HG02610 (cell line): ENCODE measurements at regions not wholly inside any gene's neighbourhood (a gene's known extent, or its start where the extent isn't known, plus 50 kb on each side); places are given as distances from the start of the nearest gene placed in this dataset.

ENCODE experiments used
- ATAC-seq: cut with Tn5 transposase; IDR thresholded peaks from one replicate; pipeline ENCODE4 v1.9.1; 2021; ENCODE audit warnings: mild to moderate bottlenecking, moderate library complexity; ENCODE audit not compliant: unreplicated experiment

DNA sequence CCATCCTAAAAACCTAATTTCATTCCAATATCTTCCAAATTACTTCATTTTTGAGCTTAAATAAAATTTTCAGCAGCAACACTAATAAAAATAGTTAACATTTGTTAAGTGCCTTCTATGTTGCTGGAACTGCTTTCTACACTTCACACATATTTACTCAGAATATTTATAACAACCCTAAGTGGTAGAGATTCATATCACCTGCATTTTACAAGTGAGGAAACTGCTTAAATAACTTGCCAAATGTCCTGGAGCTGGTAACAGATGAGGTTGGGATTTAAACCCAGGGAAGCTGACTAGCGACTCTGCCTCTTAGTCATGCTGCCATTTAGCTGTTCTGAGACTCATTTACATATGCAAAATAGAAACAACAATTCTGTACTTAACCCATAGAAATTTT lies 86.1 kb upstream of the PBX1 start:
- no peak for ATAC-seq

DNA sequence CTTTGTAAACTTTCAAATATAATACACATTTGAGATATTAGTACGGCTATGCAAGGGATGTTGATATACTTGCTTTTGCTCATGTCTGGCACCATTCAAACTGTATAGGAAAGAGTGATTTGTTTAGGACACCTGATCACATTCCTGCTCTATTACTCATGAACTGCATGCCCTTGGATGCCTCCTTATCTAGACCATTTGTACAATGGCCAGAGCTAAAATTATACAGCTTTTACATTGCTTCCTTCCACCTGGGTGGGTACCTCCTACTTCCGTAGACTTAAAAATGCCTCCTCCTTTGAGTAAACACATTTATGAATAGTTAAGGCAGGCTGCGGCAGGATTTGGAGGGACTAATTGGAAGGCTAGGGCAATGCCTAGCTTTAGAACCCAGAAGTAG lies 85.4 kb upstream of the PBX1 start:
- no peak for ATAC-seq

DNA sequence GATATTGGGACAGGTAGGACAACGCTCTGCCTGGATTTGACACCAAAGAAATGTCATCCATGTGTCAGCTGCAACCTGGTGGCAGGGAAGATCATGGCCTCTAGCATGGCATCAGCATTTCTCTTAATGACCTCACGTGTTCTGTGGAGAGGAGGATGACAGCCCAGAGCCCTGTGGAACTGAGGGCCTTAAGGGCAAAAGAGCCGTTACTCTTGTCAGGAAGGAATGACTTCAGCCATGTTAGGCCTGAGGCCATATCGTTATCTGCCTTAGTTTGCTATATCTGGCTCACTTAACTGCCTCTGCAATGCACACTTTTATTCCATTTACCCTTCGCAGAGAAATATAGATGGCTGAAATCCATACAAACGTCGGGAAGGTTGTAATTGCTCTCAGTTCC lies 83.2 kb upstream of the PBX1 start:
- ATAC-seq: no peak

DNA sequence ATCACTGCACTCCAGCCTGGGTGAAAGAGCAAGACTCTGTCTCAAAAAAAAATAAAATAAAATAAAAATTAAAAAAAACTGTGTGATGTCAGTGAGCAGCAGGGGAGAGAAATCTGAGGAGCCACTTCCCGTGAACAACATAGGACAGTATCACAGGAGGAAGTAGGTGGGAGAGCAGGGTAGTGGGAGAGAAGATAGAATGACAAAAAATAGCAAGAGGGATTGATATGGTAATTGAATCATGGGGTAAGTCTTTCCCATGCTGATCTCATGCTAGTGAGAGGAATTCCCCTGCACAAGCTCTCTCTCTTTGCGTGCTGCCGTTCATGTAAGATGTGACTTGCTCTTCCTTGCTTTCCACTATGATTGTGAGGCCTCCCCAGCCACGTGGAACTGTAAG lies 81.6 kb upstream of the PBX1 start:
- no peak for ATAC-seq

DNA sequence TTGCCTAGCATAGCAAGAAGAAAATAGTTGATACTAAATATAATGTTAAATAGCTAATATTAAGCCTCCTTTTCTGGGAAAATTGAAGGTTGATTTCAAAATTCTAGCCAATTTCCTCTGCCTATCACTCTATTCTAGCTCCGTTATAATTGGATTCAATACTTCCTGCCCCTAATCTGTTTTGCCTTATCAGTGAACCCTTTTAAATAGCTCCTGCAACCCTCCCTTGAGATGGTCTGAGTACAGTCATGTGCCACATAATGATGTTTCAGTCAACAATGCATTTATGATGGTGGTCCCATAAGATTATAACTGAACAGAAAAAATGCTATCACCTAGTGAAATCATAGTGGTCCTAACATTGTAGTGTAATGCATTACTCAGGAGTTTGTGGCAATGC lies 79.7 kb upstream of the PBX1 start:
- no peak for ATAC-seq

DNA sequence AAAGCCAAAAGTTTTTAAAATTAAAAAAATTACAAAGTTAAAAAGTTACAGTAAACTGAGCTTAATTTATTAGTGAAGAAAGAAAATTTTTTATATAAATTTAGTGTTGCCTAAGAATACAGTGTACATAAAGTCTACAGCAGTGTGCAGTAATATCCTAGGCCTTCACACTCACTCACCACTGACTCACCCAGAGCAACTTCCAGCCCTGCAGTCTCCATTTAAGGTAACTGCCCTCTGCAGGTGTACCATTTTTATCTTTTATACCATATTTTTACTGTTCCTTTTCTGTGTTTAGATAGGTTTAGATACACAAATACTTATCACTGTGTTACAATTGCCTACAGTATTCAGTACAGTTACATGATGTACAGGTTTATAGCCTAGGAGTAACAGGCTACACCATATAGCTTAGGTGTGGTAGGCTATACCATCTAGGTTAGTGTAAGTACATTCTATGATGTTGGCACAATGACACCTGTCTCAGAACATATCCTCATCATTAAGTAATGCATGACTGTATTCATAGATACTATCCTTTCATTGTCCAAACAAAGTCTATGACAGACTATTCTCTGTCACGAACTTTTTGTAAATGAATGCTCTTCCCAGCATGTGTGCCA lies 78.6 kb upstream of the PBX1 start:
- no peak for ATAC-seq

DNA sequence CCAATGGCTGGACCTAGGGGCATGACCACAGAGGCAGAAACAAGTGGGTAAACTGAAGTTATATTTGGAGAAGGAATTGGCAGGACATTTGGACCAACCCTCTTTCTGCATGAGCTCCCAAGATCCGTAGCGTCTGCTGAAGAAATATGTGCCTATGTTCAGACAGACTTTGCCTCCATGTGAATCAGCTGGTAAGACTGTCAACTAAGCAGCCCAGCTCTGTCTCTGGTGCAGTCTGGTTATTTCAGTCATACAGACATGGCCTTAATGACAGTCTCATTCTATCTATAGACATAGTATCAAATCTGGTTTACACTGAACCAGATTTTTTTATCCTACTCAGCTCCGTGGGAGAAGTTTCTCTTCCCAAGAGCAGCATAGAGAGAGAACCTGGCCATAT lies 63.1 kb upstream of the PBX1 start:
- no peak for ATAC-seq

DNA sequence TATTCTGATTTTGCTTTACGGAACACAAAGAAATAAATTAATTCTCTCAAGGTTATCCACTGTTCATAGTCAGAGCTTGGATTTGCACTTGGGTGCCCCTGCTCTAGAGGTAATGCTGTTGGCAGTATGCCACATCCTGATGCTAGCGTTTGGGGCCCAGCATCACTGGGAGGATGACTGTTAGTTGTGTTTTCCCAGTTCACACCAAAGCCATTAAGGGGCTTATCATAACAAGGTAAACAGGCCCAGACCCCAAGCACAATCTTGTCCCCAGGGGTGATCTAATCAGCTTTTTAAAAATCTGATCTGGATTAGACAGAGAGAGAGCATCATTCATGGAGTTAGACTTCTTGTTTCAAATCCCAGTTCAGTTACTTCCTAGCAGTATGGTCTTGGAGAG lies 60.2 kb upstream of the PBX1 start:
- ATAC-seq: no peak

DNA sequence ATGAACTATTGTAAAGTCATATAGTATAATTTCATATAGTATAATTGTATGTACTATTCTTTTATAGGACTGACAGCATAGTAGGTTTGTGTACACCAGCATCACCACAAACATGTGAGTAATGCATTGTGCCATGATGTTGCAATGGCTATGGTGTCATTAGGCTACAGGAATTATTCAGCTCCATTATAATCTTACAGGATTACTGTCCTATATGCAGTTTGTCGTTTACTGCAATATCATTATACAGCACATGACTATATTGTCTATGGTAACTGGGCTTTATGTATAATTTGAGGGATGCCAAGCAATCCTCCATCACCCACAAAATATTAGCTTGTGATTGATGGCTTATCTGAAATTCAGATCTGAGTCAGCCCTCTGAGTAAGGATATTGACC lies 54.2 kb upstream of the PBX1 start:
- ATAC-seq: no peak
